CD4-positive, CD25-positive, alpha-beta regulatory T cell (primary cell): ENCODE measurements at regions not wholly inside any gene's neighbourhood (a gene's known extent, or its start where the extent isn't known, plus 50 kb on each side); places are given as distances from the start of the nearest gene placed in this dataset.
"Not testable (repeated sequence)": the region's sequence is repeated elsewhere in the genome, so short reads cannot be mapped to it uniquely, and the experiment has no call there.

ENCODE experiments used
- ATAC-seq, 2 donors: fragments of 150-1000 bp; cut with Tn5 transposase; one replicate each; pipeline ENCODE4 v1.10.0; 2021; ENCODE audit warnings: low read depth in 2 of 2, moderate number of reproducible peaks in 2 of 2, moderate library complexity in 1 of 2
- DNase-seq, 3 donors: peaks; one replicate each; pipeline versions ENCODE4 v3.0.0 to v3.0.0-alpha.2; 2012 to 2022; ENCODE audit warnings: mixed read lengths in 1 of 3
- H3K27ac ChIP-seq: one replicate; pipeline ENCODE4 v1.7.0; 2013; ENCODE audit warnings: mild to moderate bottlenecking, low read length; ENCODE audit not compliant: insufficient read depth, poor library complexity, severe bottlenecking
- H3K27me3 ChIP-seq: one replicate; pipeline ENCODE4 v1.7.0; 2013; ENCODE audit warnings: low read length; ENCODE audit not compliant: control insufficient read depth, insufficient read depth
- H3K36me3 ChIP-seq: one replicate; pipeline ENCODE4 v1.7.0; 2013; ENCODE audit warnings: mild to moderate bottlenecking, low read length, moderate library complexity; ENCODE audit not compliant: control insufficient read depth, insufficient read depth
- H3K4me1 ChIP-seq: 2 replicates; pipeline ENCODE4 v1.7.0; 2013; ENCODE audit warnings: mild to moderate bottlenecking, low read length; ENCODE audit not compliant: insufficient read depth, control insufficient read depth, poor library complexity, severe bottlenecking
- H3K4me3 ChIP-seq: one replicate; pipeline ENCODE4 v1.7.0; 2013; ENCODE audit warnings: low read depth, mild to moderate bottlenecking, low read length, moderate library complexity
- H3K9me3 ChIP-seq, 2 experiments: 1 replicate in 1 of 2; 2 replicates in 1 of 2; pipeline ENCODE4 v1.7.0; 2013; ENCODE audit warnings: low read length in 2 of 2, mild to moderate bottlenecking in 1 of 2, moderate library complexity in 1 of 2; ENCODE audit not compliant: control insufficient read depth in 2 of 2
- H3K27ac Mint-ChIP-seq, 3 donors: one replicate each; pipeline ENCODE4 v1.8.0; 2020 to 2022; ENCODE audit warnings: mild to moderate bottlenecking in 3 of 3, mixed read lengths in 3 of 3, moderate library complexity in 2 of 3
- H3K27me3 Mint-ChIP-seq: one replicate; pipeline ENCODE4 v1.8.0; 2022; ENCODE audit warnings: mild to moderate bottlenecking, mixed read lengths
- H3K36me3 Mint-ChIP-seq: one replicate; pipeline ENCODE4 v1.8.0; 2020; ENCODE audit warnings: mixed read lengths
- H3K4me1 Mint-ChIP-seq, 4 donors: one replicate each; pipeline ENCODE4 v1.8.0; 2020 to 2022; ENCODE audit warnings: mixed read lengths in 4 of 4, mild to moderate bottlenecking in 1 of 4
- H3K4me3 Mint-ChIP-seq, 4 donors: one replicate each; pipeline ENCODE4 v1.8.0; 2020 to 2022; ENCODE audit warnings: mild to moderate bottlenecking in 4 of 4, mixed read lengths in 4 of 4, moderate library complexity in 3 of 4
- H3K9me3 Mint-ChIP-seq, 7 donors: one replicate each; pipeline ENCODE4 v1.8.0; 2020 to 2022; ENCODE audit warnings: mixed read lengths in 7 of 7, mild to moderate bottlenecking in 3 of 7, moderate library complexity in 2 of 7

- Histone ChIP-seq H3K4me3 (no peak overlapping the region), H3K27ac (no peak overlapping the region), H3K27me3 (no peaks in the 10 kb centered on the region), H3K4me1 (no peaks in the 10 kb centered on the region), H3K36me3 (no peaks in the 10 kb centered on the region), H3K9me3 (no peaks in the 10 kb centered on the region)
- ATAC-seq = no peak
- no peaks in the 10 kb centered on the region for H3K36me3 Mint-ChIP-seq
- peak overlapping the region in 1 of 4 donors; percentile 59 for H3K4me3 Mint-ChIP-seq
- H3K27me3 Mint-ChIP-seq = peaks cover 6% of the 10 kb centered on the region
- no peak for DNase-seq
- no peak overlapping the region for H3K27ac Mint-ChIP-seq
- peaks cover 0 to 3% (median 0%) of the 10 kb centered on the region in 7 donors for H3K9me3 Mint-ChIP-seq
- no peaks in the 10 kb centered on the region for H3K4me1 Mint-ChIP-seq
These were observed 164.7 kb downstream of the SUDS3 start for GRCh38 chr12:118541071-118541470.

GRCh38 chr12:118541934-118542333 lies 165.6 kb downstream of the SUDS3 start:
- ATAC-seq (no peak), DNase-seq (no peak)
- no peak overlapping the region for H3K27ac Mint-ChIP-seq
- no peaks in the 10 kb centered on the region for H3K4me1 Mint-ChIP-seq
- no peaks in the 10 kb centered on the region for H3K27me3 ChIP-seq
- no peaks in the 10 kb centered on the region for H3K4me1 ChIP-seq
- peaks cover 9% of the 10 kb centered on the region for H3K27me3 Mint-ChIP-seq
- no peaks in the 10 kb centered on the region for H3K36me3 Mint-ChIP-seq
- no peak overlapping the region for H3K4me3 Mint-ChIP-seq
- no peaks in the 10 kb centered on the region for H3K36me3 ChIP-seq
- H3K9me3 ChIP-seq = no peaks in the 10 kb centered on the region
- H3K9me3 Mint-ChIP-seq = peaks cover 0 to 4% (median 2%) of the 10 kb centered on the region in 7 donors
- no peak overlapping the region for H3K27ac ChIP-seq
- H3K4me3 ChIP-seq = no peak overlapping the region

GRCh38 chr12:118543651-118544050 lies 167.3 kb downstream of the SUDS3 start:
- Mint-ChIP-seq H3K4me1 (no peaks in the 10 kb centered on the region), H3K27me3 (peaks cover 8% of the 10 kb centered on the region), H3K27ac (no peak overlapping the region), H3K4me3 (no peak overlapping the region), H3K36me3 (no peaks in the 10 kb centered on the region), H3K9me3 (peaks cover 0 to 11% (median 4%) of the 10 kb centered on the region in 7 donors)
- H3K4me3 ChIP-seq = no peak overlapping the region
- no peaks in the 10 kb centered on the region for H3K36me3 ChIP-seq
- no peaks in the 10 kb centered on the region for H3K27me3 ChIP-seq
- no peaks in the 10 kb centered on the region for H3K4me1 ChIP-seq
- no peaks in the 10 kb centered on the region for H3K9me3 ChIP-seq
- H3K27ac ChIP-seq = no peak overlapping the region
- no peak for DNase-seq
- no peak for ATAC-seq

- Histone ChIP-seq H3K4me1 (no peaks in the 10 kb centered on the region), H3K9me3 (no peaks in the 10 kb centered on the region), H3K4me3 (no peak overlapping the region), H3K27ac (no peak overlapping the region), H3K36me3 (no peaks in the 10 kb centered on the region), H3K27me3 (no peaks in the 10 kb centered on the region)
- no peaks in the 10 kb centered on the region for H3K4me1 Mint-ChIP-seq
- peaks cover 0 to 11% (median 2%) of the 10 kb centered on the region in 7 donors for H3K9me3 Mint-ChIP-seq
- no peaks in the 10 kb centered on the region for H3K36me3 Mint-ChIP-seq
- ATAC-seq = no peak
- peak overlapping the region in 1 of 3 donors; percentile 32 for H3K27ac Mint-ChIP-seq
- no peak overlapping the region for H3K4me3 Mint-ChIP-seq
- DNase-seq = no peak
- peaks cover 4% of the 10 kb centered on the region for H3K27me3 Mint-ChIP-seq
These were observed 168.2 kb downstream of the SUDS3 start for GRCh38 chr12:118544569-118544968.

GRCh38 chr12:118547606-118548005 lies 171.3 kb downstream of the SUDS3 start:
- H3K27ac ChIP-seq, H3K4me1 ChIP-seq, H3K27me3 ChIP-seq, ATAC-seq, H3K4me3 Mint-ChIP-seq, H3K27me3 Mint-ChIP-seq, H3K36me3 Mint-ChIP-seq, H3K27ac Mint-ChIP-seq, H3K4me3 ChIP-seq, DNase-seq, H3K4me1 Mint-ChIP-seq, H3K9me3 ChIP-seq, H3K36me3 ChIP-seq: not testable (repeated sequence)
- H3K9me3 Mint-ChIP-seq = peaks cover 0 to 11% (median 2%) of the 10 kb centered on the region in 7 donors

- Mint-ChIP-seq H3K36me3 (no peaks in the 10 kb centered on the region), H3K27ac (no peak overlapping the region), H3K4me1 (no peaks in the 10 kb centered on the region), H3K4me3 (no peak overlapping the region), H3K9me3 (peaks cover 0 to 15% (median 7%) of the 10 kb centered on the region in 7 donors), H3K27me3 (peaks cover 4% of the 10 kb centered on the region)
- Histone ChIP-seq H3K27ac (no peak overlapping the region), H3K4me1 (no peaks in the 10 kb centered on the region), H3K36me3 (no peaks in the 10 kb centered on the region), H3K4me3 (no peak overlapping the region), H3K27me3 (no peaks in the 10 kb centered on the region), H3K9me3 (no peaks in the 10 kb centered on the region)
- ATAC-seq (no peak), DNase-seq (no peak)
These were observed 172.6 kb downstream of the SUDS3 start for GRCh38 chr12:118548887-118549509.

GRCh38 chr12:118549510-118549980 lies 173.2 kb downstream of the SUDS3 start:
- Histone ChIP-seq H3K4me1 (no peaks in the 10 kb centered on the region), H3K27ac (no peak overlapping the region), H3K9me3 (no peaks in the 10 kb centered on the region), H3K4me3 (no peak overlapping the region), H3K36me3 (no peaks in the 10 kb centered on the region), H3K27me3 (no peaks in the 10 kb centered on the region)
- Mint-ChIP-seq H3K4me3 (no peak overlapping the region), H3K9me3 (peaks cover 0 to 18% (median 7%) of the 10 kb centered on the region in 7 donors), H3K27ac (no peak overlapping the region), H3K4me1 (no peaks in the 10 kb centered on the region), H3K27me3 (peaks cover 4% of the 10 kb centered on the region), H3K36me3 (no peaks in the 10 kb centered on the region)
- DNase-seq (no peak), ATAC-seq (no peak)

GRCh38 chr12:118553856-118554504 lies 177.6 kb downstream of the SUDS3 start:
- Mint-ChIP-seq H3K4me3 (no peak overlapping the region), H3K27ac (no peak overlapping the region), H3K36me3 (no peaks in the 10 kb centered on the region), H3K9me3 (peaks cover 0 to 8% (median 2%) of the 10 kb centered on the region in 7 donors), H3K27me3 (no peaks in the 10 kb centered on the region), H3K4me1 (no peaks in the 10 kb centered on the region)
- Histone ChIP-seq H3K27ac (no peak overlapping the region), H3K4me1 (no peaks in the 10 kb centered on the region), H3K9me3 (no peaks in the 10 kb centered on the region), H3K36me3 (no peaks in the 10 kb centered on the region), H3K4me3 (no peak overlapping the region), H3K27me3 (no peaks in the 10 kb centered on the region)
- DNase-seq = no peak
- ATAC-seq = no peak
